ENCODE measurements at regions not wholly inside any gene's neighbourhood (a gene's known extent, or its start where the extent isn't known, plus 50 kb on each side); places are given as distances from the start of the nearest gene placed in this dataset.

GRCh38 chr6:54013966-54014365 lies 97.3 kb upstream of the MLIP start:
- Histone ChIP-seq H4K91ac (replicated peaks; ENCODE audit: insufficient read length, low read length) (no peak overlapping the region), H2BK5ac (ENCODE audit: low read depth, low read length) (no peak overlapping the region), H2BK15ac (ENCODE audit: low read length) (no peak overlapping the region), H3K36me3 (ENCODE audit: control insufficient read depth in 2 of 4, insufficient read depth in 4 of 4, low read length in 3 of 4) (no peaks in the 10 kb centered on the region), H2AFZ (ENCODE audit: low read length) (no peak overlapping the region), H3K23ac (ENCODE audit: insufficient read length) (no peak overlapping the region), H3K4me1 (replicated peaks in 1 of 4; ENCODE audit: control insufficient read depth in 3 of 4, insufficient read depth in 4 of 4, low read length in 3 of 4) (no peaks in the 10 kb centered on the region; a peak in 1 of 7 replicates), H2BK20ac (ENCODE audit: low read length) (no peak overlapping the region), H4K5ac (ENCODE audit: insufficient read length, low read depth, low read length) (no peak overlapping the region), H3K4me3 (ENCODE audit: extremely low read depth in 1 of 4, insufficient read depth in 2 of 4, low read depth in 3 of 4, low read length in 4 of 4) (no peak overlapping the region), H2BK12ac (ENCODE audit: low read depth, low read length) (no peak overlapping the region), H3K9ac (replicated peaks in 1 of 4; ENCODE audit: extremely low read depth in 1 of 4, low read depth in 3 of 4, low read length in 3 of 4) (no peak overlapping the region), H2AK5ac (ENCODE audit: low read depth, low read length) (no peak overlapping the region), H3K18ac (ENCODE audit: extremely low read depth, low read length) (no peak overlapping the region), H3K79me2 (ENCODE audit: control insufficient read depth in 1 of 2, insufficient read depth in 2 of 2, low read length in 2 of 2) (no peaks in the 10 kb centered on the region), H2BK120ac (replicated peaks; ENCODE audit: low read depth, low read length) (no peak overlapping the region), H3K27me3 (replicated peaks in 1 of 4; ENCODE audit: control insufficient read depth in 3 of 4, extremely low read depth in 1 of 4, insufficient read depth in 3 of 4, low read length in 3 of 4) (no peaks in the 10 kb centered on the region), H3K4ac (replicated peaks; ENCODE audit: insufficient read length, low read depth, low read length) (no peak overlapping the region), H3K56ac (replicated peaks; ENCODE audit: insufficient read length, low read depth, low read length) (no peak overlapping the region), H3K9me3 (ENCODE audit: insufficient read depth in 2 of 2, low read depth in 1 of 2, low read length in 1 of 2) (no peaks in the 10 kb centered on the region), H3K27ac (ENCODE audit: low read depth, low read length) (no peak overlapping the region), H3K23me2 (ENCODE audit: low read depth, low read length) (no peaks in the 10 kb centered on the region), H3K14ac (ENCODE audit: insufficient read length) (no peak overlapping the region), H3K79me1 (ENCODE audit: low read depth, low read length) (no peaks in the 10 kb centered on the region), H4K20me1 (replicated peaks in 1 of 2; ENCODE audit: control insufficient read depth in 1 of 2, insufficient read depth in 2 of 2, low read length in 2 of 2) (no peaks in the 10 kb centered on the region), H4K8ac (ENCODE audit: extremely low read depth, insufficient read depth, low read length) (no peak overlapping the region), H3K4me2 (ENCODE audit: insufficient read depth in 1 of 2, low read depth in 2 of 2, low read length in 2 of 2) (no peak overlapping the region)
- ChIA-PET CTCF (ENCODE audit: partially characterized antibody) (no interaction called here), POLR2A (ENCODE audit: partially characterized antibody) (no interaction called here)
- FAIRE-seq: no peak
- TF ChIP-seq CHD1 (IDR thresholded peaks at IDR 0.05; ENCODE audit: low read depth, low read length): no peak
- TF ChIP-seq TCF12 (IDR thresholded peaks at IDR 0.05; ENCODE audit: low read depth, low read length): no peak
- no peak for TF ChIP-seq TAF7 (optimal IDR thresholded peaks at IDR 0.05; ENCODE audit: borderline replicate concordance, low read depth, low read length)
- no peak for TF ChIP-seq HDAC2 (IDR thresholded peaks at IDR 0.05; ENCODE audit: borderline replicate concordance in 1 of 2, low read depth in 2 of 2, low read length in 2 of 2)
- no peak for TF ChIP-seq USF2 (IDR thresholded peaks at IDR 0.05; ENCODE audit: low read length)
- no peak for TF ChIP-seq BCL11A (IDR thresholded peaks at IDR 0.05; ENCODE audit: low read depth in 2 of 2, low read length in 2 of 2)
- TF ChIP-seq E2F6 (IDR thresholded peaks at IDR 0.05): no peak
- no peak for DNase-seq (ENCODE audit: low read depth in 1 of 2, low spot score in 2 of 2)

Data from H1 (cell line).